Esophagus squamous epithelium (tissue), 4 donors: ENCODE measurements at regions not wholly inside any gene's neighbourhood (a gene's known extent, or its start where the extent isn't known, plus 50 kb on each side); places are given as distances from the start of the nearest gene placed in this dataset.

Experiments used
- CTCF ChIP-seq, 6 experiments: fragments of 450-650 bp in 4 of 6; fragments of 200-600 bp in 2 of 6; sonication (generic) in 2 of 6; IDR thresholded peaks; one replicate each; pipeline ENCODE4 v1.5.1; 2016 to 2019; ENCODE audit warnings: antibody characterized with exemption in 6 of 6, mild to moderate bottlenecking in 4 of 6, moderate library complexity in 4 of 6
- POLR2A ChIP-seq, 4 donors: fragments of 450-650 bp; IDR thresholded peaks; one replicate each; pipeline ENCODE4 v1.6.1; 2017; ENCODE audit warnings: antibody characterized with exemption in 4 of 4, mild to moderate bottlenecking in 4 of 4, moderate library complexity in 3 of 4

- no peak for TF ChIP-seq CTCF (IDR thresholded peaks at IDR 0.05)
- no peak for TF ChIP-seq POLR2A (IDR thresholded peaks at IDR 0.05)
These were observed 134.6 kb upstream of the ROPN1 start for GRCh38 chr3:124126436-124127023.
